HG03060 (cell line): ENCODE measurements at regions not wholly inside any gene's neighbourhood (a gene's known extent, or its start where the extent isn't known, plus 50 kb on each side); places are given as distances from the start of the nearest gene placed in this dataset.
"Not testable (repeated sequence)": the region's sequence is repeated elsewhere in the genome, so short reads cannot be mapped to it uniquely, and the experiment has no call there.

ENCODE experiments used
- ATAC-seq: cut with Tn5 transposase; IDR thresholded peaks from one replicate; pipeline ENCODE4 v1.9.1; 2021; ENCODE audit warnings: low read depth, moderate number of reproducible peaks; ENCODE audit not compliant: unreplicated experiment

DNA sequence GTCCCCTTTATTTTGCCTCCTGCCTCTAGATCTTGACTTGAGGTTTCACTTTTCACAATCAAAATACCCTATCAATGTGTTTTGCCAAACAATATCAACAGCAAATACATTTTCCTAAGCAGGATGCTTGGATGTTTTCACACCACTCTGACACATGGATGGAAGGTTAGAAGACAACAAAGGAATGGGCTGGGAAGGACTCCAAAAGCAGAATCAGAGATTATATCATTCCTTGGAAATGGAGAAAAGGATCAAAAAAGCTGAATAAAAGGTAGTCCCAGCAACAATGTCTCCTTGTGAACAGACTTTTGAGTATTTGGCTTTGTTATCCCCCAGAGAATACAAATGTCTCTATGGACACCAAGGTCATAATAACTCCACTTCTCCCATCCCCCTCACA lies 170.8 kb downstream of the ETAA1 start:
- ATAC-seq: no peak

DNA sequence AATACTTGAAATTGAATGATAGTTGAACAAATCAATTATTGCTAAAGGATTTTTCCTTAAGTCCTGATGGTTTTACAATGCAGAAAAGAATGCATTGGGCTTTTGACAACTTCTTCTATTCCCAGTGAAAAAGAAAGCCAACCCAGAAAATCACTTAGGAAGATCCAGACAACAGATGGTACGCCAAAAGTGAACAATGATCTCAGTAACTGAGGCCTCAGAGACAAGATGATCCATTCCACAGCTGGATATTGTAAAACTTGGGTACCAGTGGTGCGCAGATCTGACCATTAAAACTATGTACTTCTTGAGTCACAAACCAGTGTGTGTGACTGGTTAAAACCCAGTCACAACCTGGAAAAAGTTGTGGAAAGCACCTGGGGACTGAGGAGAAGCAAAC lies 173.5 kb downstream of the ETAA1 start:
- no peak for ATAC-seq

DNA sequence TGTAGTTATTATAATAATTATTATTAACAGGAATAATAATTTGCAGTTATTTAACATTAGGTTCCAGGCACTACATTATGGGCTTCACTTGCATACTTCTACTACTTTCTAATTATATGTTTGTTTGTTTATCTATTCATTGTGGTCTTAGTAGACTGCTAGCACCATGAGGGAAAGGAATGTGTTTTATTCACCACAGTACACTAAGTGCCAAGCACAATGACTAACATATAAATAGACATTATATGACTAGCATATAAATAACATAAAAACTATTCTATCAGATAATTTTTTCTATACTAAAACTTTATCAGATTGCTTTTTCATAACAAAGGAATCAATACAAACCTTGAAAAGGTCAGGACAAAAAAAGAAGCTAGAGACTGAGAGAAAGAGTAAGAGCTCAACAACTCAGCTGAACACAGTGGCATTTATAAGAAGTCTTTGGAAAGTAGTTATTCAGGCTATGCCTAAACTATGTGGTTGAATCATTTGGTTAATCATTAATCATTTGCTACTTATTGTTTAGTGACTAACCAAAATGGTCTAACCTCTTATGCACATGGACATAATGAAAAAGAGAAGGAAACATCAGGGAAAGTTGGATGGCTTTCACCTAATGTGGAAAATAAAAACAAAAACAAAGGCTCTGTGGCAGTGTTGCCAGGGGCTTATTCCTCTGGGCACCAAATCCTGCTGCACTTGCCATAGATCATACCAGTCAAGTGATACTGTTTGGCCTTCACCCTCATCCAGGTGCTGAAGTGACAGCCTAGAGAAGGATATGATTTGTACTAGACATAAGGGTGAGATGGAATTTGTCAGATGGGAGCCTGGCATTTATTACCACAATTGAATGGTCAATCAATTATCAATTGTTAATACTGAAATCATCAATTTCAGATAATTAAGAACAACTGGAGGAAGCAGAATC lies 174.9 kb downstream of the ETAA1 start:
- no peak for ATAC-seq

DNA sequence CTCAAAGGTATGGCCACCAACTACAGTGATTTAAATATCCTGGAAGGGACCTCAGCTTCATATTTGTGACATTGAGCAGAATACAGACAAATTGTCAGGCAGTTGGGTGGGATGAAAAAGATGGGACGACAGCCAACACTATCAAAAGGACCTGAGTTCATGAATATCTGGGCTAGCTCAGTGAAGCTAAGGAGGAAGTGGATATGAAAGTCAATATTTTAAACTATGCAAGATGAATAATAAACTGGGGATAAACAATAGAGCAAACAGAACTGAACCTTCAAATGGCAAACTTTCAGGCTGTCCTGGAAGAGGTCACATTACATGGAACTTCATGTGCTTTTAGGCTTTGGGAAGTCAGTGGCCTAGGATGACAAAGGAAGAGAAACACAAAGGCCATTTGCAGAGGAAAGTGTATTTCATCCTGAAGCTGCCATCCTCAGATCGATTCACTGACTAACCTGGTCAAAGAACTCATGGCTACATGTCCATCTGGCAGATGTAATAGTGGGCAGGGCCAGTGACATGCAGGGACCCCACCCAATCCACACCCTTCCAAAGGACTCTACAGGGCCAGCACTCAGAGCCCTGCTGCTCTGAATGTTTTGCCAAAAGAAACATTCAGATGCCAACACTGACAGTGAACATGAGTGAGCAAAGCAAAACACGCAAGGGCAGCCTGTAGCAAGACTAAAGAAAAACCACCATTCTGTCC lies 175.7 kb downstream of the ETAA1 start:
- no peak for ATAC-seq

DNA sequence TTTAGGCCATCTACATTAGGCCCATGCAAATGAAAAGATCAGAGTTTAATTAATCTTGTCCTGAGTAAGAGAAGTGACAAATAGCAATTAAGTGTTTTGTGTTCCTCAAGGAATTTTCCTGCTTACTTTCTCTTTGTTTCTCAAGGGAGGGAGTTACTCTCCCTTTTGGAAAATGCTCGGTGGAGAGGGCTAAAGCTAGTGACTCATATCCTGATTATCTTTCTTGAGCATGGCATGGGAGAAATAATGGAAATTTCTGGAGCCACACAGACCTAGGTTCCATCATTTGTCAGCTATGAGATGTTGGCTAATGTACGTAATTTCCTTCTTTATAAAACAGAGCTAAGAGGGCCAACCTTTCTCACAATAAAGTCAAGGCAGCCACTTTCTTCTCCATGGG lies 177.1 kb downstream of the ETAA1 start:
- no peak for ATAC-seq

GRCh38 chr2:67576226-67576625 lies 179.1 kb downstream of the ETAA1 start:
- ATAC-seq: no peak

DNA sequence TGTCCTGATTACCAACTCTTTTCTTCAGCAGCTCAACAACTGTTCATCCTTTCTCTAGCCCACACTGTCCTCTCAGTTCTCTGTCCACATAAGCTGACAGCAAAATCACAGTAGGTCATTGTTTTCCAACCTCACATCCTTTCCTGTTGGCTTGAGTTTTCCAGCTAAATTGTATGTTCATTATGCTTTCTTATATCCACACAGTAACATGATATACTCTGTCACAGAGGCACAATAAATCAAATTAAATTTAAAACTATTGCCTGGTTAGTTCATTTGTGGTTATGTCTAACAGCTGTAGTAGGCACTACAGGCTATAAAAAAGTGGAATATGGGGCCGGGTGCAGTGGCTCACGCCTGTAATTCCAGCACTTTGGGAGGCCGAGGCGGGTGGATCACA lies 179.9 kb downstream of the ETAA1 start:
- ATAC-seq: no peak

- no peak for ATAC-seq
Measured at GRCh38 chr2:67579216-67579615, 182.1 kb downstream of the ETAA1 start.

DNA sequence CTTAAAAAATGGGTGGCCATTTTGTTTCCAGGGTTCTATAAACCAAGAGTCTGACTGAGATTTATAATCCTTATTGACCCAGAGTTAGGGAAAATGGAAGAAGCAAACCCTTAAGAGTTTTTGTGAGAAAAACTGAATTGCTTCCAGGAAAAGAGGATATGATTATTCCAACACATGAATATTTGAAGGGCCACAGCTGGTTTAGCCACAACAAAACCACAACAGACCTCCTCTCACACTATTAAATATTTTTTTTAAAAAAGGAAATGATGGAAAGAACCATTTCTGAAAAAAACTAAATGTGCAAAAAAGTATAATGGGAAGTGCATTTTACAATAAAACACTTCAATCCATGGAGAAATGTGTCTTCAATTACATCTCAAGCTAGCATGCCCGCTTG lies 182.7 kb downstream of the ETAA1 start:
- no peak for ATAC-seq

DNA sequence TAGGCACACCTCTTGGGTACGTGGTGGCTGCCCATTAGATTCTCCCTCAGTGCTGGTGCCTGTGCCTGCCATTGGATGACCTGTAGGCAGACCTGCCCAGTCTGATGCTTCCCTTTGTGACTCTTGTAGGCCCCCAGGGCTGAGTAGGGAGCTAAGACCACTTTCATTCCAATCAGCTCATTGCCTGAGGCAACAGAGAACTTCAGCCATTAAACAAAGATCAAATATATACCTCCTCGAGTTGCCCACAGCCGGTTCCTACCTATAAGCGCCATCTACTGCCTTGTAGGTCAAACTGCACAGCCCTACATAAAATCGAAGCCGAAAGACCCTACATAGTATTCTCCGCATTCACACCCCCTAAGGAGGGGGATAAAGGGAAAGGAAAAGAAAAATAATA lies 184.6 kb downstream of the ETAA1 start:
- ATAC-seq: no peak

GRCh38 chr2:67583185-67583584 lies 186.1 kb downstream of the ETAA1 start:
- ATAC-seq: no peak

GRCh38 chr2:67585400-67585799 lies 188.3 kb downstream of the ETAA1 start:
- no peak for ATAC-seq

DNA sequence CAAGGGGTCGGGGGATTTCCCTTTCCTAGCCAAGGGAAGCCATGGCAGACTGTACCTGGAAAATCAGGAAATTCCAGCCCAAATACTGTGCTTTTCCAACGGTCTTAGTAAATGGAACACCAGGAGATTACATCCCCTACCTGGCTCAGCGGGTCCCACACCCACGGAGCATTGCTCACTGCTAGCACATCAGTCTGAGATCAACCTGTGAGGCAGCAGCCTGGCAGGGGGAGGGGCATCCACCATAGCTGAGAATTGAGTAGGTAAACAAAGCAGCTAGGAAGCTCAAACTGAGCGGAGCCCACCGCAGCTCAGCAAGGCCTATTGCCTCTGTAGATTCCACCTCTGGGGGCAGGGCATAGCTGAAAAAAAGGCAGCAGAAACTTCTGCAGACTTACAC lies 192.0 kb downstream of the ETAA1 start:
- not testable (repeated sequence) for ATAC-seq

DNA sequence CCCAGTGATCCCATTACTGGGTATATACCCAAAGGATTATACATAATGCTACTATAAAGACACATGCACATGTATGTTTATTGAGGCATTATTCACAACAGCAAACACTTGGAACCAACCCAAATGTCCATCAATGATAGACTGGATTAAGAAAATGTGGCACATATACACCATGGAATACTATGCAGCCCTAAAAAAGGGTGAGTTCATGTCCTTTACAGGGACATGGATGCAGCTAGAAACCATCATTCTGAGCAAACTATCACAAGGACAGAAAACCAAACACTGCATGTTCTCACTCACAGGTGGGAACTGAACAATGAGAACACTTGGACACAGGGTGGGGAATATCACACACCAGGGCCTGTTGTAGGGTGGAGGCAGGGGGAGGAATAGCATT lies 197.4 kb downstream of the ETAA1 start:
- ATAC-seq: not testable (repeated sequence)

GRCh38 chr2:67596871-67597270 lies 199.7 kb downstream of the ETAA1 start:
- ATAC-seq: no peak

GRCh38 chr2:67599561-67599960 lies 202.4 kb downstream of the ETAA1 start:
- no peak for ATAC-seq

GRCh38 chr2:67600222-67600871 lies 203.2 kb downstream of the ETAA1 start:
- no peak for ATAC-seq

DNA sequence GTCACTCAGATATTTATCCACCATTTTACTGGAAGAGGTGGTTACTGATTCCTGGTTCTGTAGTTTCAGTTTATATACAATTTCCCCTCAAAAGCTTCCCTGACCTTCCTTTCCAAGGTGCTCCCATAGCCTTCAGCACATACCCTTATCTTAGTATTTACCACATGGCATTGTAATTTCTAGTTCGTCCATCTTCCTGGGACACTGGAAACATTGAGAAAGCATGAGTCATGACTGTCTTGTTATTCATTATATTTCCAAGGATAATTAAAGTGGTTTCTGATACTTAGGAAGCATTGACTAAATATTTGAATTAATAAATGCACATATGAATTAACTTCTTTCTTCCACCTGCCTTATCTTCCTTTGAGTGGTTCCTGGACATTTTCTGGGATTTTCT lies 203.8 kb downstream of the ETAA1 start:
- ATAC-seq: no peak

- no peak for ATAC-seq
Measured at GRCh38 chr2:67604360-67604759, 207.2 kb downstream of the ETAA1 start.

DNA sequence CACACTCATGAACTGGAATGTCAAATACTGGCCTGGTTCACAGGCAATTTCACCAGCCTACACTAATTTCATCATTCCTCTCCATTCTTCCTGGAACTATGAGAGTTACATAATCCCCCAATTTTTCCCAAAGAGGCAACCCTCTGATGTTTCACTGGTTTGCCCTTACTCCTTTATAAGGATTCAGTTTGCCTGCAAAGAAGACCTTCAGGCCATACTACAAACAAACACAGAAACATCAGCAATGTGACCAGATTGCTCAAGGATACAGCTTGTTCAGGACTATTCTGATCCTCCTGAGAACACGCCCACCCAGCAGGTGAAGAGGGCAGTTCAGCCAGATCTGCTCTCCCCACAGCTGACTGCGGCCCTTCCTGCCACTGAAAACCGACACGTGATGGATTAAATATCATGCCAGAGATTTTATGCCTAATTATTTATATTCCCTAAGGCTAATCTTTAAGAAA lies 215.5 kb downstream of the ETAA1 start:
- no peak for ATAC-seq

DNA sequence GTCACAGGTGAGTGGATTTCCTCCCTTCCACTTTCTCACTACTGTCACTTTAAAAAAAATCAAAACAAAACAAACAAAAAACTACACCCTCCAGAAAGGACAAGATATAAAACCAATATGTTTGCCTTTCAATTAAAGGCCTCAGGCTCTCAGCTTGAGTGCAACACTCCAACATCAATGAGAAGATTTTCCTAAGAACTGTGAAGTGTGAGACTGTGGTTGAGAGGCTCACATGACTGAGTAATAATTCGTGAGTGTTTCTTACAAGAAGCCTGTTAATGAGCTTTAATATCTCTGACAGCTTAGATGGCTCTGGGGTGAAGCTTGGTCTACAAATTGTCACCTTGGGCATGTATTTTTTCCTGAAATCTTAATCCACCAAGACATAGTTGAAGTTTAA lies 216.1 kb downstream of the ETAA1 start:
- ATAC-seq: no peak
